T-helper 2 cell treated with Interferon-gamma antibody and Interleukin-4, amounts not matched to agents 5 μg/mL and 100 μg/mL, for 36 hours (primary cell): ENCODE measurements at regions not wholly inside any gene's neighbourhood (a gene's known extent, or its start where the extent isn't known, plus 50 kb on each side); places are given as distances from the start of the nearest gene placed in this dataset.

Source experiments
- DNase-seq: peaks from one replicate; pipeline ENCODE4 v3.0.0; 2021; ENCODE audit warnings: low spot score
- H3K27ac Mint-ChIP-seq: one replicate; pipeline ENCODE4 v1.8.0; 2021; ENCODE audit warnings: mild to moderate bottlenecking, mixed read lengths
- H3K27me3 Mint-ChIP-seq: one replicate; pipeline ENCODE4 v1.8.0; 2021; ENCODE audit warnings: low read depth, mixed read lengths
- H3K36me3 Mint-ChIP-seq: one replicate; pipeline ENCODE4 v1.8.0; 2021; ENCODE audit warnings: low read depth, mixed read lengths
- H3K4me1 Mint-ChIP-seq: one replicate; pipeline ENCODE4 v1.8.0; 2021; ENCODE audit warnings: low read depth, mixed read lengths
- H3K4me3 Mint-ChIP-seq: one replicate; pipeline ENCODE4 v1.8.0; 2022; ENCODE audit warnings: mild to moderate bottlenecking, moderate library complexity, mixed read lengths
- H3K9me3 Mint-ChIP-seq: one replicate; pipeline ENCODE4 v1.8.0; 2021; ENCODE audit warnings: mixed read lengths

- Mint-ChIP-seq H3K27ac (no peak overlapping the region), H3K27me3 (no peaks in the 10 kb centered on the region), H3K36me3 (no peaks in the 10 kb centered on the region), H3K9me3 (no peaks in the 10 kb centered on the region), H3K4me3 (no peak overlapping the region), H3K4me1 (no peaks in the 10 kb centered on the region)
- no peak for DNase-seq
Observed at GRCh38 chr7:32163141-32163806, 93.1 kb upstream of the PDE1C start.

- Mint-ChIP-seq H3K36me3 (no peaks in the 10 kb centered on the region), H3K4me3 (no peak overlapping the region), H3K27ac (no peak overlapping the region), H3K4me1 (no peaks in the 10 kb centered on the region), H3K9me3 (no peaks in the 10 kb centered on the region), H3K27me3 (no peaks in the 10 kb centered on the region)
- no peak for DNase-seq
Observed at GRCh38 chr7:32161708-32162107, 91.5 kb upstream of the PDE1C start.

GRCh38 chr7:32158751-32159745 lies 88.8 kb upstream of the PDE1C start:
- H3K27me3 Mint-ChIP-seq, result no peaks in the 10 kb centered on the region
- no peaks in the 10 kb centered on the region for H3K4me1 Mint-ChIP-seq
- H3K27ac Mint-ChIP-seq, result no peak overlapping the region
- no peak for DNase-seq
- no peak overlapping the region for H3K4me3 Mint-ChIP-seq
- H3K9me3 Mint-ChIP-seq, result no peaks in the 10 kb centered on the region
- H3K36me3 Mint-ChIP-seq, result no peaks in the 10 kb centered on the region

GRCh38 chr7:32158076-32158475 lies 87.9 kb upstream of the PDE1C start:
- Mint-ChIP-seq H3K4me3 (no peak overlapping the region), H3K9me3 (no peaks in the 10 kb centered on the region), H3K36me3 (no peaks in the 10 kb centered on the region), H3K27me3 (no peaks in the 10 kb centered on the region), H3K27ac (no peak overlapping the region), H3K4me1 (no peaks in the 10 kb centered on the region)
- DNase-seq, result no peak

GRCh38 chr7:32155712-32156111 lies 85.5 kb upstream of the PDE1C start:
- no peak overlapping the region for H3K4me3 Mint-ChIP-seq
- no peaks in the 10 kb centered on the region for H3K27me3 Mint-ChIP-seq
- H3K4me1 Mint-ChIP-seq, result no peaks in the 10 kb centered on the region
- no peak for DNase-seq
- H3K36me3 Mint-ChIP-seq, result no peaks in the 10 kb centered on the region
- H3K9me3 Mint-ChIP-seq, result no peaks in the 10 kb centered on the region
- H3K27ac Mint-ChIP-seq, result no peak overlapping the region

GRCh38 chr7:32154797-32155196 lies 84.6 kb upstream of the PDE1C start:
- no peak overlapping the region for H3K4me3 Mint-ChIP-seq
- no peaks in the 10 kb centered on the region for H3K4me1 Mint-ChIP-seq
- no peaks in the 10 kb centered on the region for H3K36me3 Mint-ChIP-seq
- no peak for DNase-seq
- no peaks in the 10 kb centered on the region for H3K9me3 Mint-ChIP-seq
- H3K27ac Mint-ChIP-seq, result no peak overlapping the region
- H3K27me3 Mint-ChIP-seq, result no peaks in the 10 kb centered on the region

- Mint-ChIP-seq H3K4me3 (no peak overlapping the region), H3K27ac (no peak overlapping the region), H3K36me3 (no peaks in the 10 kb centered on the region), H3K9me3 (no peaks in the 10 kb centered on the region), H3K4me1 (no peaks in the 10 kb centered on the region), H3K27me3 (no peaks in the 10 kb centered on the region)
- no peak for DNase-seq
Observed at GRCh38 chr7:32153006-32153405, 82.8 kb upstream of the PDE1C start.

- Mint-ChIP-seq H3K27ac (no peak overlapping the region), H3K4me3 (no peak overlapping the region), H3K4me1 (no peaks in the 10 kb centered on the region), H3K9me3 (no peaks in the 10 kb centered on the region), H3K27me3 (no peaks in the 10 kb centered on the region), H3K36me3 (no peaks in the 10 kb centered on the region)
- no peak for DNase-seq
Observed at GRCh38 chr7:32152576-32152975, 82.4 kb upstream of the PDE1C start.

GRCh38 chr7:32150589-32150988 lies 80.4 kb upstream of the PDE1C start:
- Mint-ChIP-seq H3K27me3 (no peaks in the 10 kb centered on the region), H3K36me3 (no peaks in the 10 kb centered on the region), H3K9me3 (no peaks in the 10 kb centered on the region), H3K4me1 (no peaks in the 10 kb centered on the region), H3K4me3 (no peak overlapping the region), H3K27ac (no peak overlapping the region)
- DNase-seq, result no peak

- no peak for DNase-seq
- Mint-ChIP-seq H3K36me3 (no peaks in the 10 kb centered on the region), H3K4me1 (no peaks in the 10 kb centered on the region), H3K4me3 (no peak overlapping the region), H3K9me3 (no peaks in the 10 kb centered on the region), H3K27me3 (no peaks in the 10 kb centered on the region), H3K27ac (no peak overlapping the region)
Observed at GRCh38 chr7:32150039-32150438, 79.8 kb upstream of the PDE1C start.

GRCh38 chr7:32147546-32148268 lies 77.5 kb upstream of the PDE1C start:
- Mint-ChIP-seq H3K36me3 (no peaks in the 10 kb centered on the region), H3K27ac (no peak overlapping the region), H3K9me3 (no peaks in the 10 kb centered on the region), H3K27me3 (no peaks in the 10 kb centered on the region), H3K4me1 (no peaks in the 10 kb centered on the region), H3K4me3 (no peak overlapping the region)
- no peak for DNase-seq

GRCh38 chr7:32145911-32146310 lies 75.7 kb upstream of the PDE1C start:
- H3K27me3 Mint-ChIP-seq, result no peaks in the 10 kb centered on the region
- H3K4me1 Mint-ChIP-seq, result no peaks in the 10 kb centered on the region
- no peak overlapping the region for H3K27ac Mint-ChIP-seq
- no peak overlapping the region for H3K4me3 Mint-ChIP-seq
- H3K9me3 Mint-ChIP-seq, result no peaks in the 10 kb centered on the region
- H3K36me3 Mint-ChIP-seq, result no peaks in the 10 kb centered on the region
- DNase-seq, result no peak

GRCh38 chr7:32144676-32145075 lies 74.5 kb upstream of the PDE1C start:
- no peak overlapping the region for H3K27ac Mint-ChIP-seq
- DNase-seq, result no peak
- H3K4me3 Mint-ChIP-seq, result no peak overlapping the region
- no peaks in the 10 kb centered on the region for H3K9me3 Mint-ChIP-seq
- no peaks in the 10 kb centered on the region for H3K27me3 Mint-ChIP-seq
- H3K36me3 Mint-ChIP-seq, result no peaks in the 10 kb centered on the region
- no peaks in the 10 kb centered on the region for H3K4me1 Mint-ChIP-seq

GRCh38 chr7:32143301-32143700 lies 73.1 kb upstream of the PDE1C start:
- no peak overlapping the region for H3K4me3 Mint-ChIP-seq
- no peaks in the 10 kb centered on the region for H3K9me3 Mint-ChIP-seq
- no peak overlapping the region for H3K27ac Mint-ChIP-seq
- H3K36me3 Mint-ChIP-seq, result no peaks in the 10 kb centered on the region
- no peaks in the 10 kb centered on the region for H3K27me3 Mint-ChIP-seq
- no peaks in the 10 kb centered on the region for H3K4me1 Mint-ChIP-seq
- no peak for DNase-seq
